NCI-H2107 treated with DMSO at 0.1 percent for 48 hours (cell line): ENCODE measurements at regions not wholly inside any gene's neighbourhood (a gene's known extent, or its start where the extent isn't known, plus 50 kb on each side); places are given as distances from the start of the nearest gene placed in this dataset.

Experiments
- DNase-seq: peaks from one replicate; lab custom pipeline; 2025; ENCODE audit not compliant: unreplicated experiment; lab: John Stamatoyannopoulos, UW

- no peak for DNase-seq
Observed at GRCh38 chr12:125222876-125223275, 157.6 kb downstream of the AACS start.

GRCh38 chr12:125225641-125226040, 160.4 kb downstream of the AACS start:
- DNase-seq, result no peak

- DNase-seq, result no peak
Observed at GRCh38 chr12:125228519-125229260, 163.5 kb downstream of the AACS start.

- no peak for DNase-seq
Observed at GRCh38 chr12:125229878-125230530, 164.8 kb downstream of the AACS start.

GRCh38 chr12:125233319-125233718, 168.1 kb downstream of the AACS start:
- DNase-seq, result no peak

- no peak for DNase-seq
Observed at GRCh38 chr12:125239563-125239962, 174.3 kb downstream of the AACS start.

- no peak for DNase-seq
Observed at GRCh38 chr12:125240717-125241116, 175.5 kb downstream of the AACS start.

GRCh38 chr12:125243811-125244210, 178.6 kb downstream of the AACS start:
- DNase-seq, result no peak

GRCh38 chr12:125244338-125244737, 179.1 kb downstream of the AACS start:
- no peak for DNase-seq

GRCh38 chr12:125245581-125246557, 180.6 kb downstream of the AACS start:
- DNase-seq, result no peak

GRCh38 chr12:125247477-125247876, 182.2 kb downstream of the AACS start:
- no peak for DNase-seq

GRCh38 chr12:125249066-125249824, 184.0 kb downstream of the AACS start:
- no peak for DNase-seq

GRCh38 chr12:125249932-125250331, 184.7 kb downstream of the AACS start:
- no peak for DNase-seq

- DNase-seq, result no peak
Observed at GRCh38 chr12:125254236-125254635, 189.0 kb downstream of the AACS start.

GRCh38 chr12:125254856-125255255, 189.6 kb downstream of the AACS start:
- DNase-seq, result no peak

- DNase-seq, result no peak
Observed at GRCh38 chr12:125255935-125256633, 190.8 kb downstream of the AACS start.

GRCh38 chr12:125256634-125256936, 191.3 kb downstream of the AACS start:
- DNase-seq, result no peak

GRCh38 chr12:125259178-125259867, 194.1 kb downstream of the AACS start:
- no peak for DNase-seq

- peak; percentile 90 for DNase-seq
Observed at GRCh38 chr12:125262851-125263250, 197.6 kb downstream of the AACS start.

- no peak for DNase-seq
Observed at GRCh38 chr12:125263385-125263784, 198.2 kb downstream of the AACS start.
